DND-41 (cell line): ENCODE measurements at regions not wholly inside any gene's neighbourhood (a gene's known extent, or its start where the extent isn't known, plus 50 kb on each side); places are given as distances from the start of the nearest gene placed in this dataset.

Source experiments
- ATAC-seq: fragments of 200-7000 bp; cut with Tn5 transposase; 3 replicates; pipeline ENCODE4 v1.9.1; 2021; ENCODE audit warnings: low read depth; ENCODE audit not compliant: insufficient read depth
- DNase-seq: peaks from one replicate; pipeline ENCODE4 v3.0.0-alpha.2; 2020
- H2AFZ ChIP-seq: 2 replicates; pipeline ENCODE4 v1.6.0; 2012; ENCODE audit warnings: low read depth, low read length
- H3K27ac ChIP-seq: 2 replicates; pipeline ENCODE4 v1.5.1; 2012; ENCODE audit warnings: low read length, inconsistent platforms
- H3K27me3 ChIP-seq: fragments of 200-600 bp; sonication (generic); 2 replicates; pipeline ENCODE4 v1.6.0; 2012; ENCODE audit warnings: low read length, mild to moderate bottlenecking, inconsistent platforms; ENCODE audit not compliant: insufficient read depth, poor library complexity
- H3K36me3 ChIP-seq: 2 replicates; pipeline ENCODE4 v1.5.1; 2012; ENCODE audit warnings: low read length, inconsistent platforms; ENCODE audit not compliant: insufficient read depth
- H3K4me1 ChIP-seq: 2 replicates; pipeline ENCODE4 v1.5.1; 2012; ENCODE audit warnings: mild to moderate bottlenecking, low read length; ENCODE audit not compliant: insufficient read depth
- H3K4me2 ChIP-seq: 2 replicates; pipeline ENCODE4 v1.6.0; 2012; ENCODE audit warnings: mild to moderate bottlenecking, moderate library complexity, low read length, inconsistent platforms; ENCODE audit not compliant: insufficient read depth
- H3K4me3 ChIP-seq, 2 experiments: fragments of 200-600 bp in 1 of 2; shearing (Covaris generic) in 1 of 2; 2 replicates each; pipeline ENCODE4 v1.5.1; 2012 to 2016; ENCODE audit warnings: inconsistent platforms in 2 of 2, low read length in 2 of 2, mild to moderate bottlenecking in 2 of 2, low read depth in 1 of 2, moderate library complexity in 1 of 2
- H3K79me2 ChIP-seq: 2 replicates; pipeline ENCODE4 v1.6.0; 2012; ENCODE audit warnings: low read length, inconsistent platforms; ENCODE audit not compliant: insufficient read depth
- H3K9ac ChIP-seq: 2 replicates; pipeline ENCODE4 v1.6.0; 2012; ENCODE audit warnings: low read depth, mild to moderate bottlenecking, inconsistent platforms, low read length, moderate library complexity
- H3K9me3 ChIP-seq: 2 replicates; pipeline ENCODE4 v1.5.1; 2012; ENCODE audit warnings: low read length, moderate library complexity, mild to moderate bottlenecking, inconsistent platforms; ENCODE audit not compliant: insufficient read depth, severe bottlenecking
- H4K20me1 ChIP-seq: 2 replicates; pipeline ENCODE4 v1.6.0; 2012; ENCODE audit warnings: low read length; ENCODE audit not compliant: insufficient read depth
- EZH2 ChIP-seq: IDR thresholded peaks from 3 replicates; pipeline ENCODE4 v1.6.1; 2012; ENCODE audit warnings: borderline replicate concordance, low read depth, mild to moderate bottlenecking, moderate library complexity, low read length, inconsistent platforms; ENCODE audit not compliant: severe bottlenecking
- TF ChIP-seq, protein P1 (sequence below): IDR thresholded peaks from 2 replicates; pipeline ENCODE4 v1.5.1; 2012; ENCODE audit warnings: borderline replicate concordance, low read length, moderate library complexity, mild to moderate bottlenecking; ENCODE audit not compliant: poor library complexity, severe bottlenecking; ENCODE audit errors: extremely low read depth

DNA sequence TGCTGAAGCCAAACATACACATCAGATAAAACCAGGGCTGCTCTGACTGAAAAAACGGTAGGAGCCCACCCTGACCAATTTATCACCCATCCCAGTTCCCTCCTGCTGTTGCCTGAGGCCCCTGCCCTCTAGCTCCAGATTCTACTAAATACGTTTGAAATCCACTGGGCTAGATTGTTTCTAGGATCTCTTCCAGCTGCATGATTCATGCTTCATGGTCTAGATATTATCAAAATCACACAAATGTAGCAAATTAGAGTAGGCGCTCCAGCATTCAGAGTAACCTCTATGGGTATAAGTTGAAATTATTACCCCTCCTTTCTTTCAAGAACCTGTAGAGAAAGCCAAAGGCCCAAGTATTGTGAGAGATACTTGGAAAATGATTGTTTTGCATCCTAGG lies 151.2 kb upstream of the FAM13C start:
- DNase-seq (no peak), ATAC-seq (no peak)
- Histone ChIP-seq H3K4me1 (no peaks in the 10 kb centered on the region), H3K4me3 (no peak overlapping the region), H3K4me2 (no peak overlapping the region), H2AFZ (no peak overlapping the region), H3K27me3 (no peaks in the 10 kb centered on the region), H3K36me3 (no peaks in the 10 kb centered on the region), H4K20me1 (no peaks in the 10 kb centered on the region), H3K79me2 (no peaks in the 10 kb centered on the region), H3K9ac (no peak overlapping the region), H3K9me3 (no peaks in the 10 kb centered on the region), H3K27ac (no peak overlapping the region)
- TF ChIP-seq, protein P1, sequence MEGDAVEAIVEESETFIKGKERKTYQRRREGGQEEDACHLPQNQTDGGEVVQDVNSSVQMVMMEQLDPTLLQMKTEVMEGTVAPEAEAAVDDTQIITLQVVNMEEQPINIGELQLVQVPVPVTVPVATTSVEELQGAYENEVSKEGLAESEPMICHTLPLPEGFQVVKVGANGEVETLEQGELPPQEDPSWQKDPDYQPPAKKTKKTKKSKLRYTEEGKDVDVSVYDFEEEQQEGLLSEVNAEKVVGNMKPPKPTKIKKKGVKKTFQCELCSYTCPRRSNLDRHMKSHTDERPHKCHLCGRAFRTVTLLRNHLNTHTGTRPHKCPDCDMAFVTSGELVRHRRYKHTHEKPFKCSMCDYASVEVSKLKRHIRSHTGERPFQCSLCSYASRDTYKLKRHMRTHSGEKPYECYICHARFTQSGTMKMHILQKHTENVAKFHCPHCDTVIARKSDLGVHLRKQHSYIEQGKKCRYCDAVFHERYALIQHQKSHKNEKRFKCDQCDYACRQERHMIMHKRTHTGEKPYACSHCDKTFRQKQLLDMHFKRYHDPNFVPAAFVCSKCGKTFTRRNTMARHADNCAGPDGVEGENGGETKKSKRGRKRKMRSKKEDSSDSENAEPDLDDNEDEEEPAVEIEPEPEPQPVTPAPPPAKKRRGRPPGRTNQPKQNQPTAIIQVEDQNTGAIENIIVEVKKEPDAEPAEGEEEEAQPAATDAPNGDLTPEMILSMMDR: no peak
- TF ChIP-seq EZH2: no peak

DNA sequence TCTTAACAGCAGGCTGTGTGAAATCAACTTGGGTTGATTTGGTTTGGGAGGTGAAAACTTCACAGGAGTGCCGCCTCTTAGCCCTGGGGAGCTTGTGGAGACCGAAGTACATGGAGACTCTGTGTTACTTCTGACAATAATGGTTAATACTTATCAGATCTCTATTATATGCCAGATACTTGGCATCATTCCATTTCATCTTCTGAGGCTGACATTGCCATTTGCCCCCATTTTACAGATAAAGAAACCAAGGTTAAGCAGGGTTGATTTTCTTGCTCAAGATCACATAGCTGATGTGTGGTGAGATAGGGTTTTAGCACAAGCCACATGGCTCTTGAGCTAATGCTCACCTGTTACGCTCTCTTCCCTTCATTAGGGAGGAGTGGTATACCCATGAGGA lies 150.6 kb upstream of the FAM13C start:
- H3K4me2 ChIP-seq: no peak overlapping the region
- no peaks in the 10 kb centered on the region for H3K9me3 ChIP-seq
- ATAC-seq (no peak), DNase-seq (no peak)
- H2AFZ ChIP-seq: no peak overlapping the region
- H4K20me1 ChIP-seq: no peaks in the 10 kb centered on the region
- no peak overlapping the region for H3K27ac ChIP-seq
- no peaks in the 10 kb centered on the region for H3K27me3 ChIP-seq
- no peaks in the 10 kb centered on the region for H3K36me3 ChIP-seq
- H3K79me2 ChIP-seq: no peaks in the 10 kb centered on the region
- TF ChIP-seq, protein P1: no peak
- no peak for TF ChIP-seq EZH2
- no peaks in the 10 kb centered on the region for H3K4me1 ChIP-seq
- H3K9ac ChIP-seq: no peak overlapping the region
- no peak overlapping the region for H3K4me3 ChIP-seq

- Histone ChIP-seq H4K20me1 (no peaks in the 10 kb centered on the region), H3K9ac (no peak overlapping the region), H3K27me3 (no peaks in the 10 kb centered on the region), H3K79me2 (no peaks in the 10 kb centered on the region), H3K4me1 (no peaks in the 10 kb centered on the region), H3K27ac (no peak overlapping the region), H3K36me3 (no peaks in the 10 kb centered on the region), H2AFZ (no peak overlapping the region), H3K9me3 (no peaks in the 10 kb centered on the region), H3K4me3 (no peak overlapping the region), H3K4me2 (no peak overlapping the region)
- no peak for TF ChIP-seq EZH2
- TF ChIP-seq, protein P1: no peak
- ATAC-seq (no peak), DNase-seq (no peak)
Measured at GRCh38 chr10:59508956-59509355, 146.6 kb upstream of the FAM13C start.

GRCh38 chr10:59508296-59508695 lies 145.9 kb upstream of the FAM13C start:
- Histone ChIP-seq H3K27ac (no peak overlapping the region), H3K4me2 (no peak overlapping the region), H3K4me3 (no peak overlapping the region), H3K9me3 (no peaks in the 10 kb centered on the region), H2AFZ (no peak overlapping the region), H3K9ac (no peak overlapping the region), H3K36me3 (no peaks in the 10 kb centered on the region), H4K20me1 (no peaks in the 10 kb centered on the region), H3K27me3 (no peaks in the 10 kb centered on the region), H3K4me1 (no peaks in the 10 kb centered on the region), H3K79me2 (no peaks in the 10 kb centered on the region)
- ATAC-seq (no peak), DNase-seq (no peak)
- TF ChIP-seq EZH2: no peak
- TF ChIP-seq, protein P1: no peak
